Activated CD4-positive, alpha-beta T cell treated with anti-CD3 and anti-CD28 coated beads, Interleukin-2, Interleukin-4, amounts not matched to agents 100 ng/mL and 50 ng/mL, durations not matched to agents 16 hours and 8 hours (primary cell): ENCODE measurements at regions not wholly inside any gene's neighbourhood (a gene's known extent, or its start where the extent isn't known, plus 50 kb on each side); places are given as distances from the start of the nearest gene placed in this dataset.
A peak's percentile ranks its signal among the peaks of the same experiment; 100 is the strongest.

ENCODE experiments used
- DNase-seq: peaks from one replicate; pipeline ENCODE4 v3.0.0-alpha.2; 2020; ENCODE audit warnings: low spot score

- DNase-seq: no peak
Observed at GRCh38 chr2:38509947-38510326, 92.8 kb downstream of the HNRNPLL start.

GRCh38 chr2:38509314-38509946 is 93.3 kb downstream of the HNRNPLL start:
- DNase-seq: no peak

GRCh38 chr2:38508311-38509039 is 94.3 kb downstream of the HNRNPLL start:
- peak; percentile 86 for DNase-seq

GRCh38 chr2:38507712-38508111 is 95.0 kb downstream of the HNRNPLL start:
- no peak for DNase-seq

GRCh38 chr2:38505779-38506178 is 96.9 kb downstream of the HNRNPLL start:
- no peak for DNase-seq

GRCh38 chr2:38504169-38504568 is 98.6 kb downstream of the HNRNPLL start:
- DNase-seq: no peak

GRCh38 chr2:38502107-38502506 is 100.6 kb downstream of the HNRNPLL start:
- no peak for DNase-seq

- DNase-seq: no peak
Observed at GRCh38 chr2:38500283-38500634, 102.5 kb downstream of the HNRNPLL start.

GRCh38 chr2:38499548-38500282 is 103.0 kb downstream of the HNRNPLL start:
- DNase-seq: no peak

- no peak for DNase-seq
Observed at GRCh38 chr2:38498045-38498481, 104.7 kb downstream of the HNRNPLL start.

GRCh38 chr2:38497670-38498037 is 105.1 kb downstream of the HNRNPLL start:
- no peak for DNase-seq

GRCh38 chr2:38496927-38497669 is 105.6 kb downstream of the HNRNPLL start:
- no peak for DNase-seq

GRCh38 chr2:38495880-38496279 is 106.8 kb downstream of the HNRNPLL start:
- DNase-seq: no peak

GRCh38 chr2:38494394-38494793 is 108.3 kb downstream of the HNRNPLL start:
- DNase-seq: no peak

GRCh38 chr2:38492042-38492615 is 110.6 kb downstream of the HNRNPLL start:
- no peak for DNase-seq

GRCh38 chr2:38491436-38491835 is 111.3 kb downstream of the HNRNPLL start:
- no peak for DNase-seq

GRCh38 chr2:38489846-38490245 is 112.8 kb upstream of the ATL2 start:
- DNase-seq: no peak

GRCh38 chr2:38487852-38488251 is 110.8 kb upstream of the ATL2 start:
- DNase-seq: no peak

GRCh38 chr2:38486213-38487026 is 109.3 kb upstream of the ATL2 start:
- no peak for DNase-seq

- no peak for DNase-seq
Observed at GRCh38 chr2:38485734-38486133, 108.7 kb upstream of the ATL2 start.

- no peak for DNase-seq
Observed at GRCh38 chr2:38484957-38485356, 107.9 kb upstream of the ATL2 start.
